Astrocyte (in vitro differentiated cells and primary cell): ENCODE measurements at regions not wholly inside any gene's neighbourhood (a gene's known extent, or its start where the extent isn't known, plus 50 kb on each side); places are given as distances from the start of the nearest gene placed in this dataset.
A peak's percentile ranks its signal among the peaks of the same experiment; 100 is the strongest.

Source experiments
- DNase-seq: peaks from one replicate; pipeline ENCODE4 v3.0.0-alpha.2; 2010; ENCODE audit warnings: low read depth
- FAIRE-seq: peaks from 2 replicates; lab custom pipeline; 2011; peaks lifted over from hg19 to GRCh38; lab: Jason Lieb, UNC
- H2AFZ ChIP-seq: 2 replicates; pipeline ENCODE4 v1.6.0; 2012; ENCODE audit warnings: low read depth, low read length, inconsistent platforms
- H3K27ac ChIP-seq: 2 replicates; pipeline ENCODE4 v1.5.1; 2011; ENCODE audit warnings: low read depth, low read length, inconsistent platforms
- H3K27me3 ChIP-seq: 2 replicates; pipeline ENCODE4 v1.6.0; 2011; ENCODE audit warnings: low read length, inconsistent platforms; ENCODE audit not compliant: insufficient read depth
- H3K36me3 ChIP-seq: 2 replicates; pipeline ENCODE4 v1.5.1; 2011; ENCODE audit warnings: low read length, inconsistent platforms; ENCODE audit not compliant: insufficient read depth
- H3K4me1 ChIP-seq: 2 replicates; pipeline ENCODE4 v1.5.1; 2011; ENCODE audit warnings: low read length, inconsistent platforms; ENCODE audit not compliant: insufficient read depth
- H3K4me2 ChIP-seq: 2 replicates; pipeline ENCODE4 v1.6.0; 2012; ENCODE audit warnings: low read length, inconsistent platforms
- H3K4me3 ChIP-seq: 2 replicates; pipeline ENCODE4 v1.5.1; 2011; ENCODE audit warnings: low read depth, mild to moderate bottlenecking, low read length, inconsistent platforms; ENCODE audit not compliant: insufficient read depth
- H3K79me2 ChIP-seq: 2 replicates; pipeline ENCODE4 v1.6.0; 2012; ENCODE audit warnings: mild to moderate bottlenecking, low read length, inconsistent platforms; ENCODE audit not compliant: insufficient read depth
- H3K9ac ChIP-seq: 2 replicates; pipeline ENCODE4 v1.6.0; 2012; ENCODE audit warnings: mild to moderate bottlenecking, low read length, inconsistent platforms
- H3K9me3 ChIP-seq: 2 replicates; pipeline ENCODE4 v1.5.1; 2012; ENCODE audit warnings: low read depth, mild to moderate bottlenecking, low read length, inconsistent platforms; ENCODE audit not compliant: insufficient read depth
- H4K20me1 ChIP-seq: 2 replicates; pipeline ENCODE4 v1.6.0; 2012; ENCODE audit warnings: low read length, inconsistent platforms; ENCODE audit not compliant: insufficient read depth
- H3K27ac Mint-ChIP-seq: one replicate; pipeline ENCODE4 v1.8.0; 2021; ENCODE audit warnings: mild to moderate bottlenecking, mixed read lengths; ENCODE audit not compliant: unreplicated experiment
- H3K27me3 Mint-ChIP-seq: one replicate; pipeline ENCODE4 v1.8.0; 2021; ENCODE audit warnings: low read depth, mixed read lengths; ENCODE audit not compliant: unreplicated experiment
- H3K36me3 Mint-ChIP-seq: one replicate; pipeline ENCODE4 v1.8.0; 2021; ENCODE audit warnings: low read depth, mixed read lengths; ENCODE audit not compliant: unreplicated experiment
- H3K4me1 Mint-ChIP-seq: one replicate; pipeline ENCODE4 v1.8.0; 2021; ENCODE audit warnings: low read depth, mixed read lengths; ENCODE audit not compliant: unreplicated experiment
- H3K4me3 Mint-ChIP-seq: one replicate; pipeline ENCODE4 v1.8.0; 2021; ENCODE audit warnings: mild to moderate bottlenecking, moderate library complexity, mixed read lengths; ENCODE audit not compliant: unreplicated experiment
- H3K9me3 Mint-ChIP-seq: one replicate; pipeline ENCODE4 v1.8.0; 2021; ENCODE audit warnings: mild to moderate bottlenecking, mixed read lengths; ENCODE audit not compliant: unreplicated experiment
- EZH2 ChIP-seq: IDR thresholded peaks from 2 replicates; pipeline ENCODE4 v1.6.1; 2012; ENCODE audit warnings: mild to moderate bottlenecking, low read length, inconsistent platforms; ENCODE audit not compliant: insufficient read depth
- TF ChIP-seq, protein P1 (sequence below): IDR thresholded peaks from 2 replicates; pipeline ENCODE4 v1.5.1; 2011; ENCODE audit warnings: low read depth, mild to moderate bottlenecking, inconsistent platforms, low read length, moderate library complexity; ENCODE audit not compliant: insufficient read depth

DNA sequence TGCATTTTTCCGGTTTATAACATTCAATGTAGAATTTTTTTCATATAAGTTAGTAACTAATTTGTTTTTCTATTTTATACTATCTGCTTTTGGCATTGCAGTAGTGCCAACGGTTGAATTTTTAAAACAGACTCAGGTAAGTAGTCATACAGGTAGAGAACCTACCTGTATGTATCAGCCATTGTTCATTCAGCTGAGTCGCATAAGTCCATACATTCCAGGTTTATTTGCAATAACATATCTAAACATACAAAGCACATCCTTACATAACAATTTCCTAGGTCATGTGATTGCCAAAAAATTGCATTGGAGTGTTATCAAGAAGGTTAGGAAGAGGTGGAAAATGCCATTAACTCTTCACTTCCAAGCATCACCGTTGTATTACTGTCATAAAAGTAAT is 1059.3 kb upstream of the CNTN5 start:
- Histone ChIP-seq H3K79me2 (no peaks in the 10 kb centered on the region), H3K36me3 (no peaks in the 10 kb centered on the region), H3K4me2 (no peak overlapping the region), H3K27ac (no peak overlapping the region), H3K4me3 (no peak overlapping the region), H3K9me3 (no peaks in the 10 kb centered on the region), H4K20me1 (no peaks in the 10 kb centered on the region), H2AFZ (no peak overlapping the region), H3K27me3 (no peaks in the 10 kb centered on the region), H3K4me1 (peaks cover 24% of the 10 kb centered on the region), H3K9ac (no peak overlapping the region)
- FAIRE-seq (no peak), DNase-seq (no peak)
- TF ChIP-seq EZH2 = no peak
- TF ChIP-seq, protein P1, sequence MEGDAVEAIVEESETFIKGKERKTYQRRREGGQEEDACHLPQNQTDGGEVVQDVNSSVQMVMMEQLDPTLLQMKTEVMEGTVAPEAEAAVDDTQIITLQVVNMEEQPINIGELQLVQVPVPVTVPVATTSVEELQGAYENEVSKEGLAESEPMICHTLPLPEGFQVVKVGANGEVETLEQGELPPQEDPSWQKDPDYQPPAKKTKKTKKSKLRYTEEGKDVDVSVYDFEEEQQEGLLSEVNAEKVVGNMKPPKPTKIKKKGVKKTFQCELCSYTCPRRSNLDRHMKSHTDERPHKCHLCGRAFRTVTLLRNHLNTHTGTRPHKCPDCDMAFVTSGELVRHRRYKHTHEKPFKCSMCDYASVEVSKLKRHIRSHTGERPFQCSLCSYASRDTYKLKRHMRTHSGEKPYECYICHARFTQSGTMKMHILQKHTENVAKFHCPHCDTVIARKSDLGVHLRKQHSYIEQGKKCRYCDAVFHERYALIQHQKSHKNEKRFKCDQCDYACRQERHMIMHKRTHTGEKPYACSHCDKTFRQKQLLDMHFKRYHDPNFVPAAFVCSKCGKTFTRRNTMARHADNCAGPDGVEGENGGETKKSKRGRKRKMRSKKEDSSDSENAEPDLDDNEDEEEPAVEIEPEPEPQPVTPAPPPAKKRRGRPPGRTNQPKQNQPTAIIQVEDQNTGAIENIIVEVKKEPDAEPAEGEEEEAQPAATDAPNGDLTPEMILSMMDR = no peak
- Mint-ChIP-seq H3K36me3 (no peaks in the 10 kb centered on the region), H3K27ac (no peak overlapping the region), H3K4me3 (no peak overlapping the region), H3K27me3 (no peaks in the 10 kb centered on the region), H3K4me1 (peaks cover 33% of the 10 kb centered on the region), H3K9me3 (no peaks in the 10 kb centered on the region)

DNA sequence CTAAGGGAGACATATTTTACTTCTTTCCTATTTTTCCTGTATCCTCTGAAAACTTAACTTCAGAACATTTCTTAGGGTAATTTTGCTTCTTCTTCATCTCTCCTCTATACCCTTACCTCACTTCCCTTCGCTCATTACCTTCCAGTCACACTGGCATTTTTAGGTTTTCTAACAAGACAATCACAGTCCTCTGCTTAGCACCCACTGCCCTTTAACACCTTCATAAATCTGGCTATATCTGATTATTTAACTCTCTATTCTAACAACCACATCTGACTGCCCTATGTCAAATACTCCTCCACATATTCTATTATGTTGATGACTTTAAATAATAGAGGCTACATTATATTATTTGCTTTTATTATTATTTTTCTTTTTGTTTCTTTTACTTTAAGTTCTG is 1058.0 kb upstream of the CNTN5 start:
- FAIRE-seq (no peak), DNase-seq (no peak)
- no peak overlapping the region for H3K9ac ChIP-seq
- H3K27ac ChIP-seq = no peak overlapping the region
- no peak overlapping the region for H3K4me3 Mint-ChIP-seq
- no peak overlapping the region for H3K27ac Mint-ChIP-seq
- TF ChIP-seq, protein P1 = no peak
- TF ChIP-seq EZH2 = no peak
- H3K9me3 ChIP-seq = no peaks in the 10 kb centered on the region
- H3K27me3 Mint-ChIP-seq = no peaks in the 10 kb centered on the region
- H3K4me1 ChIP-seq = peaks cover 30% of the 10 kb centered on the region
- H3K4me2 ChIP-seq = no peak overlapping the region
- H3K27me3 ChIP-seq = no peaks in the 10 kb centered on the region
- no peaks in the 10 kb centered on the region for H3K9me3 Mint-ChIP-seq
- no peaks in the 10 kb centered on the region for H3K36me3 ChIP-seq
- H4K20me1 ChIP-seq = no peaks in the 10 kb centered on the region
- no peak overlapping the region for H2AFZ ChIP-seq
- no peaks in the 10 kb centered on the region for H3K36me3 Mint-ChIP-seq
- H3K4me3 ChIP-seq = no peak overlapping the region
- peaks cover 39% of the 10 kb centered on the region for H3K4me1 Mint-ChIP-seq
- H3K79me2 ChIP-seq = no peaks in the 10 kb centered on the region

DNA sequence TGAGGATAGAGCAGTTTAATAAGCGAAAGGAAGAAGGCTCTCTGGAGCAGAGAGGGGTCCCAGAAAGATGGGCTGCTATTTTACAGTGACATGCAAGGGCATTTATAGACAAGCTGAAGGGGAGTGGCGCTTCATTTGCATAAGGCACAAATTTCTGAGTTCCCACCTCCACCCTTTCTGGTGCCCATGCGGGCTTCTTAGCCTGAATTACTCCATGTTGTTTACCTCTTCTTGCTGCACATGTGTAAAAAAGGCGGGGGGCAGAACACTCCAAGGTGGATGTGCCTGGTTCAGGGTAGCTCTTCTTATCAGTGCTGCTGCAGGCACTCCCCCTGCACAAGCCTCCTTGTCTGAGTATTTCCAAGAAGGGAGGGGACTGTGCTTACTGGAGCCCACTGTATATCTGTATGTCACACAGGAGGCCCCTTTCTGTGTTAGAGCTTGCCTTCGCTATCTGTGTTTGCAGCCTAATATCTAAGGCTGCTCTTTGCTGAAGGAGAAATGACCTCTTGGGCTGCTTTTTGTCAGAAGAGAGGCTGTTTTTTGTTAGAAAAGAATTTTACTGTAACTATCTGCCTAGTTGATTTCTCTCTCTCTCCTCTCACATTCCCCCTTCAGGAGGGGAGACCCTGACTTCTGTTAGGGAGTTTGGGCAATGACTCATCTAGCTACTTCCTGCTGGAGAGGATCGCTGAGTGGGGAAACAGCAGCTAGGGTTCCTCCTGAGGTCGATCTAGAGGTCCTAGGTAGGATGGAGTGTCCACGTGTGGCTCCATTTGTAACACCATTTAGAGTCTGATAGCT is 1057.0 kb upstream of the CNTN5 start:
- DNase-seq (peak; percentile 47), FAIRE-seq (no peak)
- Histone ChIP-seq H3K4me1 (peaks cover 30% of the 10 kb centered on the region), H3K27ac (peak overlapping the region; percentile 95), H3K79me2 (no peaks in the 10 kb centered on the region), H3K9me3 (no peaks in the 10 kb centered on the region), H3K4me2 (peak overlapping the region; percentile 8), H3K36me3 (no peaks in the 10 kb centered on the region), H2AFZ (peak overlapping the region; percentile 55), H4K20me1 (no peaks in the 10 kb centered on the region), H3K27me3 (no peaks in the 10 kb centered on the region), H3K4me3 (no peak overlapping the region), H3K9ac (no peak overlapping the region)
- no peaks in the 10 kb centered on the region for H3K27me3 Mint-ChIP-seq
- no peaks in the 10 kb centered on the region for H3K9me3 Mint-ChIP-seq
- H3K4me1 Mint-ChIP-seq = peaks cover 39% of the 10 kb centered on the region
- TF ChIP-seq, protein P1 = no peak
- no peak for TF ChIP-seq EZH2
- H3K4me3 Mint-ChIP-seq = no peak overlapping the region
- H3K36me3 Mint-ChIP-seq = no peaks in the 10 kb centered on the region
- H3K27ac Mint-ChIP-seq = peak overlapping the region; percentile 98
